Osteocyte (in vitro differentiated cells): ENCODE measurements at regions not wholly inside any gene's neighbourhood (a gene's known extent, or its start where the extent isn't known, plus 50 kb on each side); places are given as distances from the start of the nearest gene placed in this dataset.

ENCODE experiments used
- DNase-seq: peaks from one replicate; pipeline ENCODE4 v3.0.0; 2021; ENCODE audit warnings: mixed read lengths; ENCODE audit not compliant: unreplicated experiment; ENCODE audit errors: extremely low spot score
- H3K27ac Mint-ChIP-seq: one replicate; pipeline ENCODE4 v1.8.0; 2021; ENCODE audit warnings: mild to moderate bottlenecking, mixed read lengths; ENCODE audit not compliant: unreplicated experiment
- H3K27me3 Mint-ChIP-seq: one replicate; pipeline ENCODE4 v1.8.0; 2021; ENCODE audit warnings: mixed read lengths; ENCODE audit not compliant: unreplicated experiment
- H3K36me3 Mint-ChIP-seq: one replicate; pipeline ENCODE4 v1.8.0; 2021; ENCODE audit warnings: mixed read lengths; ENCODE audit not compliant: unreplicated experiment
- H3K4me1 Mint-ChIP-seq: one replicate; pipeline ENCODE4 v1.8.0; 2021; ENCODE audit warnings: mixed read lengths; ENCODE audit not compliant: unreplicated experiment
- H3K4me3 Mint-ChIP-seq: one replicate; pipeline ENCODE4 v1.8.0; 2021; ENCODE audit warnings: mild to moderate bottlenecking, moderate library complexity, mixed read lengths; ENCODE audit not compliant: unreplicated experiment
- H3K9me3 Mint-ChIP-seq: one replicate; pipeline ENCODE4 v1.8.0; 2021; ENCODE audit warnings: mixed read lengths; ENCODE audit not compliant: unreplicated experiment
- TF ChIP-seq, protein P1 (sequence below): fragments of 200-600 bp; sonication (generic); IDR thresholded peaks from 2 replicates; pipeline ENCODE4 v1.5.0; 2021; ENCODE audit warnings: antibody characterized with exemption, mild to moderate bottlenecking, moderate library complexity

DNA sequence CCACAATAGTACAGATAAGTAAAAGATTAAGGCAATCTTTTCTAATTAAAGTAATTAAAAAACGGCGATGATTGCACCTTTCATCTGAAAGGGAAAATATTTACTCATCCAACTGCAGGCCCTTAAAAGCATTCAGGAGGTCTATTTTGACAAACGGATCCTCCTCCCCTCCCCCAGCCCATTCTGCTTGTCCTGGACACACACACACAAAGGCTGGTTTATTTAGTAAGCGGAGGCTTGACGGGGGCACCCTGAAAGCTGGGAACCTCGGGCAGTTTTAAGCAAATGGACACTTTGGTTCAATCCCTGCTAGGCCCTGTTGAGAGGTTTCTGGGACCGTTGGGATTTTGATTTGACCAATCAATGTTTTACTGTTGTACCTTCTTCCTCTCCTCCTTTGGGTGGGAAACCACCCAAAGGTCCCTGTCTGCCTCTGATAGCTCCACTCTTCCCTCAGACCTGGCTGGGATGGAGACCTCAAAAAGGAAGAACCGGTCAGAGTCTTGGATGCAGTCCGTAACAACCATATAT is 135.8 kb upstream of the HAAO start:
- Mint-ChIP-seq H3K27ac (no peak overlapping the region), H3K27me3 (no peaks in the 10 kb centered on the region), H3K4me1 (peaks cover 91% of the 10 kb centered on the region), H3K9me3 (no peaks in the 10 kb centered on the region), H3K36me3 (no peaks in the 10 kb centered on the region), H3K4me3 (no peak overlapping the region)
- TF ChIP-seq, protein P1, sequence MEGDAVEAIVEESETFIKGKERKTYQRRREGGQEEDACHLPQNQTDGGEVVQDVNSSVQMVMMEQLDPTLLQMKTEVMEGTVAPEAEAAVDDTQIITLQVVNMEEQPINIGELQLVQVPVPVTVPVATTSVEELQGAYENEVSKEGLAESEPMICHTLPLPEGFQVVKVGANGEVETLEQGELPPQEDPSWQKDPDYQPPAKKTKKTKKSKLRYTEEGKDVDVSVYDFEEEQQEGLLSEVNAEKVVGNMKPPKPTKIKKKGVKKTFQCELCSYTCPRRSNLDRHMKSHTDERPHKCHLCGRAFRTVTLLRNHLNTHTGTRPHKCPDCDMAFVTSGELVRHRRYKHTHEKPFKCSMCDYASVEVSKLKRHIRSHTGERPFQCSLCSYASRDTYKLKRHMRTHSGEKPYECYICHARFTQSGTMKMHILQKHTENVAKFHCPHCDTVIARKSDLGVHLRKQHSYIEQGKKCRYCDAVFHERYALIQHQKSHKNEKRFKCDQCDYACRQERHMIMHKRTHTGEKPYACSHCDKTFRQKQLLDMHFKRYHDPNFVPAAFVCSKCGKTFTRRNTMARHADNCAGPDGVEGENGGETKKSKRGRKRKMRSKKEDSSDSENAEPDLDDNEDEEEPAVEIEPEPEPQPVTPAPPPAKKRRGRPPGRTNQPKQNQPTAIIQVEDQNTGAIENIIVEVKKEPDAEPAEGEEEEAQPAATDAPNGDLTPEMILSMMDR: no peak
- no peak for DNase-seq

DNA sequence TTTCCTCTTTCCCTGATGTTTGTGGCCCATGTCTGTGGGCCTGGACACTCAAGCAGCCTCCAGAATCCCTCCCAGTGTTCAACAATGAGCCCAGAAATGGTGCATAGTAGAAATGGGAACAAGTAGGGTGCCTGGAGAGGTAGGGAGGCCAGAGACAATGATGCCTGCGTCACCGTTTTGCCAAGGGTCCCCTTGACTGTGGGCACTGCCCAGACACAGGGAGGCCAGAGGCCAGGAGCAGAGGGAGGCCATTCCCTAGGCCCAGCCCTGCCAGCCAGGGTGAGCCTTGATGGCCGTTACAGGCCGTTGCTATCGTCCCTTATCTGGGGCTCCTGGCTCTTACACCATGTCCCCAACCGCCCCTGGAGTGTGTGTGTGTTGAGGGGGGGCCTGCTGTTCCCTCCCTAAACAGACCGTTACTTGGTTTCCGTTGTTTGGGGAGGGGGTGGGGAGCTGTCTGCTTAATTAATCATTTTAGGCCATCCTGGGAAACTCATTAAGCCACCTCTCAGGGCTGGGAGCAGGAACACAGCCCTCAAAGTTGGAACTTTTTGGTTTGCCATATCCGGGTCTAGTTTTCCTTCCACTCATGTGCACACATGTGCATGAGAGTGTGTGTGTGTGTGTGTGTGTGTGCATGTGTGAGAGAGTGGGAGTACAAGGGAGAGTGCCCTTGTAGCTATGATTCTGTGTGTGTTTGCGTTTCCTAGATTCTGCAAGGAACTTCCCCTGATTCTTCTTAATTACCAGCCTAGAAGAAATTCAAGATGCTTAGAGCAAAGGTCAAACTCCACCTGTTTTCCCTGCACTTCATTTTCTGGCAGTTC is 135.2 kb upstream of the HAAO start:
- H3K4me1 Mint-ChIP-seq: peaks cover 91% of the 10 kb centered on the region
- no peak overlapping the region for H3K4me3 Mint-ChIP-seq
- no peak for DNase-seq
- H3K27me3 Mint-ChIP-seq: no peaks in the 10 kb centered on the region
- no peaks in the 10 kb centered on the region for H3K9me3 Mint-ChIP-seq
- H3K27ac Mint-ChIP-seq: no peak overlapping the region
- no peaks in the 10 kb centered on the region for H3K36me3 Mint-ChIP-seq
- TF ChIP-seq, protein P1: no peak

- Mint-ChIP-seq H3K9me3 (no peaks in the 10 kb centered on the region), H3K27me3 (no peaks in the 10 kb centered on the region), H3K4me1 (peaks cover 91% of the 10 kb centered on the region), H3K36me3 (no peaks in the 10 kb centered on the region), H3K27ac (peak overlapping the region; percentile 99), H3K4me3 (no peak overlapping the region)
- DNase-seq: no peak
- TF ChIP-seq, protein P1: no peak
These were observed 134.3 kb upstream of the HAAO start for GRCh38 chr2:42926434-42927333.

GRCh38 chr2:42925742-42926433 is 133.5 kb upstream of the HAAO start:
- Mint-ChIP-seq H3K9me3 (no peaks in the 10 kb centered on the region), H3K36me3 (no peaks in the 10 kb centered on the region), H3K4me3 (no peak overlapping the region), H3K27ac (peak overlapping the region; percentile 99), H3K27me3 (no peaks in the 10 kb centered on the region), H3K4me1 (peaks cover 87% of the 10 kb centered on the region)
- TF ChIP-seq, protein P1: no peak
- no peak for DNase-seq
